Pons (tissue), 1 donor: ENCODE measurements at regions not wholly inside any gene's neighbourhood (a gene's known extent, or its start where the extent isn't known, plus 50 kb on each side); places are given as distances from the start of the nearest gene placed in this dataset.

ENCODE experiments used
- DNase-seq: peaks from one replicate; pipeline ENCODE4 v3.0.0-alpha.2; 2016; ENCODE audit warnings: low spot score

- DNase-seq = no peak
Observed at GRCh38 chr11:115081972-115082371, 403.6 kb downstream of the NXPE2 start.

- no peak for DNase-seq
Observed at GRCh38 chr11:115083144-115083806, 404.9 kb downstream of the NXPE2 start.

- DNase-seq = no peak
Observed at GRCh38 chr11:115084231-115084630, 405.9 kb downstream of the NXPE2 start.

GRCh38 chr11:115085461-115086210 lies 407.3 kb downstream of the NXPE2 start:
- peak; percentile 60 for DNase-seq

- no peak for DNase-seq
Observed at GRCh38 chr11:115087791-115088190, 409.5 kb downstream of the NXPE2 start.

- no peak for DNase-seq
Observed at GRCh38 chr11:115092516-115092915, 411.7 kb downstream of the CADM1 start.

- peak; percentile 56 for DNase-seq
Observed at GRCh38 chr11:115097796-115098408, 406.3 kb downstream of the CADM1 start.

GRCh38 chr11:115100706-115101105 lies 403.5 kb downstream of the CADM1 start:
- no peak for DNase-seq

- DNase-seq = no peak
Observed at GRCh38 chr11:115103921-115104320, 400.3 kb downstream of the CADM1 start.

GRCh38 chr11:115104851-115105453 lies 399.3 kb downstream of the CADM1 start:
- DNase-seq = peak; percentile 10

- DNase-seq = no peak
Observed at GRCh38 chr11:115111066-115111465, 393.1 kb downstream of the CADM1 start.

- no peak for DNase-seq
Observed at GRCh38 chr11:115112754-115113153, 391.5 kb downstream of the CADM1 start.

GRCh38 chr11:115117956-115118493 lies 386.2 kb downstream of the CADM1 start:
- DNase-seq = no peak

- no peak for DNase-seq
Observed at GRCh38 chr11:115119146-115119545, 385.1 kb downstream of the CADM1 start.
